ENCODE measurements at regions not wholly inside any gene's neighbourhood (a gene's known extent, or its start where the extent isn't known, plus 50 kb on each side); places are given as distances from the start of the nearest gene placed in this dataset.
"Not testable (repeated sequence)": the region's sequence is repeated elsewhere in the genome, so short reads cannot be mapped to it uniquely, and the experiment has no call there.

- DNase-seq: peak; percentile 42
Observed at GRCh38 chr3:139202226-139202958, 141.4 kb upstream of the MRPS22 start.

- DNase-seq: no peak
Observed at GRCh38 chr3:139202959-139203349, 140.9 kb upstream of the MRPS22 start.

- no peak for DNase-seq
Observed at GRCh38 chr3:139203752-139204151, 140.1 kb upstream of the MRPS22 start.

GRCh38 chr3:139204728-139205127 lies 139.1 kb upstream of the MRPS22 start:
- no peak for DNase-seq

- no peak for DNase-seq
Observed at GRCh38 chr3:139213936-139214335, 129.9 kb upstream of the MRPS22 start.

- DNase-seq: no peak
Observed at GRCh38 chr3:139216958-139217357, 126.9 kb upstream of the MRPS22 start.

- DNase-seq: no peak
Observed at GRCh38 chr3:139217633-139218032, 126.2 kb upstream of the MRPS22 start.

- DNase-seq: no peak
Observed at GRCh38 chr3:139218046-139218445, 125.8 kb upstream of the MRPS22 start.

- no peak for DNase-seq
Observed at GRCh38 chr3:139219463-139219862, 124.4 kb upstream of the MRPS22 start.

- no peak for DNase-seq
Observed at GRCh38 chr3:139222100-139222657, 121.6 kb upstream of the MRPS22 start.

GRCh38 chr3:139225548-139225947 lies 118.3 kb upstream of the MRPS22 start:
- DNase-seq: no peak

- DNase-seq: no peak
Observed at GRCh38 chr3:139226731-139227130, 117.1 kb upstream of the MRPS22 start.

GRCh38 chr3:139227165-139227564 lies 116.7 kb upstream of the MRPS22 start:
- peak; percentile 34 for DNase-seq

GRCh38 chr3:139227827-139228226 lies 116.0 kb upstream of the MRPS22 start:
- no peak for DNase-seq

GRCh38 chr3:139230391-139230790 lies 113.4 kb upstream of the MRPS22 start:
- DNase-seq: no peak

GRCh38 chr3:139231555-139232281 lies 112.1 kb upstream of the MRPS22 start:
- no peak for DNase-seq

GRCh38 chr3:139232341-139232740 lies 111.5 kb upstream of the MRPS22 start:
- not testable (repeated sequence) for DNase-seq

- no peak for DNase-seq
Observed at GRCh38 chr3:139234491-139234890, 109.3 kb upstream of the MRPS22 start.

GRCh38 chr3:139235192-139235591 lies 108.6 kb upstream of the MRPS22 start:
- no peak for DNase-seq

- DNase-seq: no peak
Observed at GRCh38 chr3:139236336-139236735, 107.5 kb upstream of the MRPS22 start.

GRCh38 chr3:139238281-139239030 lies 105.4 kb upstream of the MRPS22 start:
- no peak for DNase-seq

GRCh38 chr3:139239550-139239949 lies 104.3 kb upstream of the MRPS22 start:
- DNase-seq: no peak

GRCh38 chr3:139241783-139242182 lies 102.0 kb upstream of the MRPS22 start:
- no peak for DNase-seq

All from RPMI8226 (cell line).